ENCODE measurements at regions not wholly inside any gene's neighbourhood (a gene's known extent, or its start where the extent isn't known, plus 50 kb on each side); places are given as distances from the start of the nearest gene placed in this dataset.

DNA sequence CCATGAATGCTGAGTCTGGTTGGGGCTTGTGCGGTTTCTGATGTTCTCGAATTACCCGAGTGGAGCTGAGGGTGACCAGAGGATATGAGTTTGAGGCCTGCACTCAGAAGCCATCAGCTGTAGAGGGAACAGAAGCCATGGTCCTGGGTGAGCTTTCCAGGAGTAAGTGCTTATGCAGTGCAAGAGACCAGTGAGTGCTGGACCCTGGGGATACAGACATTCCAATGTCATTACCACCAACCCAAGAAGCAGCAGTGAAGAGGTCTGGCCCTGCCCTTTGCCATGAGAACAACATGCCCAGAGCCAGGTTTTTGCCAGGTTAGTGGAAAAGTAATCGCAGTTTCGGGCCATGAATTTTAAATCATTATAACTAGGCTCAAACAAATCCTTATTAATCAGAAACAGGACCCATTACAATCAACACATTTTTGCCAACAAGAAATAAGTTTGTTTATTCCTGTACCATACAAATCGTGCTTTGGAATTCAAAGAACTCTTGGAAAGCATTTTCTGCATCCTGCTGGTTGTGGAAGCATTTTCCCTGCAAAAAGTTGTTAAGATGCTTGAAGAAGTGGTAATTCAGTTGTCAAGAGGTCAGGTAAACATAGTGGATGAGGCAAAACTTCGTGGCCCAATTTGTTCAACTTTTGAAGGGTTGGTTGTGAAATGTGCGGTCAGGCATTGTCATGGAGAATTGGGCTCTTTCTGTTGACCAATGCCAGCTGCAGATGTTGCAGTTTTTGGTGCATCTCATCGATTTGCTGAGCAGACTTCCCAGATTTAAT is 154.6 kb downstream of the SYK start:
- Histone ChIP-seq H3K9me3 (no peaks in the 10 kb centered on the region), H3K27me3 (replicated peaks in 1 of 7) (peaks cover 0 to 8% (median 0%) of the 10 kb centered on the region in 7 donors), H3K27ac (no peak overlapping the region), H3K36me3 (no peaks in the 10 kb centered on the region), H3K4me3 (no peak overlapping the region), H3K4me1 (no peaks in the 10 kb centered on the region)
- intact Hi-C loops (cut with DNase I; ENCODE audit: low total_unique reads), result no loop called here
- WGBS, 5 donors, result 76 to 87% (median 81%) methylated on average over 9 of the region's 9 CpGs
- DNase-seq, result no peak
- TF ChIP-seq POLR2A (IDR thresholded peaks at IDR 0.05), result no peak

DNA sequence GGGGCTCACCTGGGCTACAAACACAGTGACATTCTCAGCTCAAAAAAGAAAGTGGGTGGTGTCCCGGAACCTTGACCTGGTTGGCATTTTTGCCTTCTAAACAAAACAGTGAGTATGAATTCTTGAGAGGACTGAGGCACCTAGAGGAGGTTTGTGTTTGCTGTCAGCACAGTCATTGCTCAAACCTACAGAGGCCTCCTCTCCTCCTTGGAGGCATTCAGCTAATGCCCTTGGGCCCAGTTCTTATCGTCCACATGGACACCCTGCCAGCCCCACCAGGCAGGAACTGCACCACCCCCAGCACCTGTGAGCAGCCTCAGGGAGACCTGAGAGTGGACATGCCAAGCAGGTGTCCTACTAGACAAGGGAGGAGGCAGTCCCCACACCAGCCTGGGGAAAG is 156.7 kb downstream of the SYK start:
- Histone ChIP-seq H3K27me3 (replicated peaks in 1 of 7) (peaks cover 0 to 18% (median 0%) of the 10 kb centered on the region in 7 donors), H3K27ac (no peak overlapping the region), H3K36me3 (no peaks in the 10 kb centered on the region), H3K9me3 (no peaks in the 10 kb centered on the region), H3K4me3 (no peak overlapping the region), H3K4me1 (no peaks in the 10 kb centered on the region)
- TF ChIP-seq, protein P1, sequence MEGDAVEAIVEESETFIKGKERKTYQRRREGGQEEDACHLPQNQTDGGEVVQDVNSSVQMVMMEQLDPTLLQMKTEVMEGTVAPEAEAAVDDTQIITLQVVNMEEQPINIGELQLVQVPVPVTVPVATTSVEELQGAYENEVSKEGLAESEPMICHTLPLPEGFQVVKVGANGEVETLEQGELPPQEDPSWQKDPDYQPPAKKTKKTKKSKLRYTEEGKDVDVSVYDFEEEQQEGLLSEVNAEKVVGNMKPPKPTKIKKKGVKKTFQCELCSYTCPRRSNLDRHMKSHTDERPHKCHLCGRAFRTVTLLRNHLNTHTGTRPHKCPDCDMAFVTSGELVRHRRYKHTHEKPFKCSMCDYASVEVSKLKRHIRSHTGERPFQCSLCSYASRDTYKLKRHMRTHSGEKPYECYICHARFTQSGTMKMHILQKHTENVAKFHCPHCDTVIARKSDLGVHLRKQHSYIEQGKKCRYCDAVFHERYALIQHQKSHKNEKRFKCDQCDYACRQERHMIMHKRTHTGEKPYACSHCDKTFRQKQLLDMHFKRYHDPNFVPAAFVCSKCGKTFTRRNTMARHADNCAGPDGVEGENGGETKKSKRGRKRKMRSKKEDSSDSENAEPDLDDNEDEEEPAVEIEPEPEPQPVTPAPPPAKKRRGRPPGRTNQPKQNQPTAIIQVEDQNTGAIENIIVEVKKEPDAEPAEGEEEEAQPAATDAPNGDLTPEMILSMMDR (IDR thresholded peaks at IDR 0.05 in 8 of 11, conservative IDR thresholded peaks at IDR 0.05 in 3 of 11), result no peak
- TF ChIP-seq POLR2A (IDR thresholded peaks at IDR 0.05) (no peak), POLR2AphosphoS5 (IDR thresholded peaks at IDR 0.05) (no peak)
- intact Hi-C loops (cut with DNase I; ENCODE audit: low total_unique reads), result no loop called here
- WGBS, 5 donors, result 43 to 93% (median 76%) methylated on average over 2 of the region's 2 CpGs
- DNase-seq, result no peak

DNA sequence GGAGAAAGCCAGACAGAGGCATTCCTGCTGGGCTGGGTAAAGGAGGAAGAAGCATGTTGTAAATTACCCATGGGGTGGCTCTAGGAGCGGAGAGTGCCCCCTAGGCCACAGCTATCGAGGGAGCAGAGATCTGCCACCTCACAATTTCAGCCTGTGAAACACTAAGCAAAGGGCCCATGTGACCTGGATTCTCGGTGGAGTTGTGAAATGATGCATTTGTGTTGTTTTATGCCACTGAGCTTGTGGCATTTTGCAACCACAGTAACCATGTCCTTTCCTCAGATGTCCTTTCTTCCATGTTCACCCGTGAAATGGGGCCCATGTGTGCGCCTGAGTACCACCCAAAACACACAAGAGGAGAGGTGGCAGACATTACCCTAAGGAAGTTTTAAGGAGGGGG is 159.3 kb downstream of the SYK start:
- no peaks in the 10 kb centered on the region for H3K9me3 ChIP-seq
- no peak overlapping the region for H3K4me3 ChIP-seq
- intact Hi-C loops (cut with DNase I; ENCODE audit: low total_unique reads), result no loop called here
- H3K27me3 ChIP-seq (replicated peaks in 1 of 7), result peaks cover 0 to 31% (median 0%) of the 10 kb centered on the region in 7 donors
- H3K27ac ChIP-seq, result no peak overlapping the region
- no peaks in the 10 kb centered on the region for H3K36me3 ChIP-seq
- no peak for DNase-seq
- TF ChIP-seq POLR2A (IDR thresholded peaks at IDR 0.05) (no peak), POLR2AphosphoS5 (IDR thresholded peaks at IDR 0.05) (no peak)
- TF ChIP-seq, protein P1 (IDR thresholded peaks at IDR 0.05 in 8 of 11, conservative IDR thresholded peaks at IDR 0.05 in 3 of 11), result no peak
- H3K4me1 ChIP-seq, result peaks cover 0 to 7% (median 0%) of the 10 kb centered on the region in 6 donors
- 38 to 76% (median 52%) methylated on average over 5 of the region's 5 CpGs for WGBS, 5 donors

DNA sequence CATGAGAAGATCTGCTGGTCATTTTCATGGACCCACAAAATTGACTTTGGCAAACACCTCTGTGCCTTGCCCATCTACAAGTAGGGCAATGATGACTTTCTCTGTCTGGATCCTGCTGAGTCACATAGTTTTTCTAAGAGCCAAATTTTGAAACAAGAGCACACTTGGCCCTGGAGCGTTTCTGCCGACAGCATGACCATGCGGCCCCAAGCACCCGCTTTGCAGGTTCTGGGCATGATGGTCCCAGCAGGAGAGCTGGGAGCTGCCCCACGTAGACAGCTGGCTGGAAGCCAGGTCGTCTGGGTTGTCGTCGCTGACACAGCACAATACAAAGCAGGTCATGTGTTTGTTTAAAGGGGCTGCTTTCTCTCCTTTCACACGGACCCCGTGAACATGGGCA is 159.8 kb downstream of the SYK start:
- H3K36me3 ChIP-seq, result no peaks in the 10 kb centered on the region
- DNase-seq, result no peak
- H3K27ac ChIP-seq, result no peak overlapping the region
- H3K4me3 ChIP-seq, result no peak overlapping the region
- 55 to 75% (median 60%) methylated on average over 10 of the region's 10 CpGs for WGBS, 5 donors
- intact Hi-C loops (cut with DNase I; ENCODE audit: low total_unique reads), result no loop called here
- TF ChIP-seq POLR2AphosphoS5 (IDR thresholded peaks at IDR 0.05) (no peak), POLR2A (IDR thresholded peaks at IDR 0.05) (no peak)
- TF ChIP-seq, protein P1 (IDR thresholded peaks at IDR 0.05 in 8 of 11, conservative IDR thresholded peaks at IDR 0.05 in 3 of 11), result no peak
- peaks cover 0 to 7% (median 0%) of the 10 kb centered on the region in 6 donors for H3K4me1 ChIP-seq
- H3K9me3 ChIP-seq, result no peaks in the 10 kb centered on the region
- H3K27me3 ChIP-seq (replicated peaks in 1 of 7), result peaks cover 0 to 31% (median 0%) of the 10 kb centered on the region in 7 donors
